Loucy (cell line): ENCODE measurements at regions not wholly inside any gene's neighbourhood (a gene's known extent, or its start where the extent isn't known, plus 50 kb on each side); places are given as distances from the start of the nearest gene placed in this dataset.

ENCODE experiments used
- H2AFZ ChIP-seq: fragments of 200-600 bp; sonication (generic); 2 replicates; pipeline ENCODE4 v1.6.0; 2016; ENCODE audit warnings: antibody characterized with exemption, mild to moderate bottlenecking, low read length, moderate library complexity
- H3F3A ChIP-seq: fragments of 200-600 bp; 2 replicates; pipeline ENCODE4 v1.6.0; 2016; ENCODE audit warnings: antibody characterized with exemption, low read depth, mild to moderate bottlenecking
- H3K27me3 ChIP-seq: fragments of 200-600 bp; sonication (generic); 2 replicates; pipeline ENCODE4 v1.6.1; 2014; ENCODE audit warnings: low read length, mild to moderate bottlenecking; ENCODE audit not compliant: insufficient read depth, poor library complexity, severe bottlenecking
- H3K36me3 ChIP-seq: fragments of 200-600 bp; sonication (generic); 2 replicates; pipeline ENCODE4 v1.6.1; 2016; ENCODE audit warnings: low read length; ENCODE audit not compliant: insufficient read depth
- H3K4me1 ChIP-seq: fragments of 200-600 bp; sonication (generic); 2 replicates; pipeline ENCODE4 v1.5.1; 2014; ENCODE audit warnings: low read length, mild to moderate bottlenecking; ENCODE audit not compliant: insufficient read depth, poor library complexity, severe bottlenecking
- H3K4me2 ChIP-seq: fragments of 200-600 bp; sonication (generic); 2 replicates; pipeline ENCODE4 v1.6.0; 2014; ENCODE audit warnings: antibody characterized with exemption, low read length, low read depth, mild to moderate bottlenecking; ENCODE audit not compliant: poor library complexity, severe bottlenecking
- H3K4me3 ChIP-seq: fragments of 200-600 bp; sonication (generic); 2 replicates; pipeline ENCODE4 v1.5.1; 2014; ENCODE audit warnings: low read length, mild to moderate bottlenecking, mixed read lengths; ENCODE audit not compliant: poor library complexity, severe bottlenecking
- H3K79me2 ChIP-seq: fragments of 200-600 bp; sonication (generic); 2 replicates; pipeline ENCODE4 v1.6.1; 2014; ENCODE audit warnings: low read length; ENCODE audit not compliant: insufficient read depth
- H3K9ac ChIP-seq: fragments of 200-600 bp; sonication (generic); 2 replicates; pipeline ENCODE4 v1.6.0; 2014; ENCODE audit warnings: mild to moderate bottlenecking, low read depth, low read length, moderate library complexity; ENCODE audit not compliant: poor library complexity, severe bottlenecking
- H3K9me2 ChIP-seq: fragments of 200-600 bp; sonication (generic); replicated peaks from 2 replicates; pipeline ENCODE4 v1.6.1; 2016; ENCODE audit warnings: low read depth, low read length, mixed read lengths
- H3K9me3 ChIP-seq: fragments of 200-600 bp; sonication (generic); 2 replicates; pipeline ENCODE4 v1.6.1; 2014; ENCODE audit warnings: mild to moderate bottlenecking, antibody characterized with exemption, low read length, low read depth; ENCODE audit not compliant: insufficient read depth
- H4K20me1 ChIP-seq: fragments of 200-600 bp; sonication (generic); 2 replicates; pipeline ENCODE4 v1.6.0; 2014; ENCODE audit warnings: antibody characterized with exemption, low read length, mild to moderate bottlenecking; ENCODE audit not compliant: insufficient read depth, poor library complexity, severe bottlenecking
- EZH2phosphoT487 ChIP-seq: fragments of 200-600 bp; IDR thresholded peaks from 2 replicates; pipeline ENCODE4 v1.6.1; 2018; ENCODE audit warnings: antibody characterized with exemption, mild to moderate bottlenecking, moderate library complexity, borderline replicate concordance
- TF ChIP-seq, protein P1 (sequence below): fragments of 200-600 bp; sonication (generic); conservative IDR thresholded peaks from 2 replicates; pipeline ENCODE4 v1.5.1; 2014; ENCODE audit warnings: mild to moderate bottlenecking, antibody characterized with exemption, low read length

DNA sequence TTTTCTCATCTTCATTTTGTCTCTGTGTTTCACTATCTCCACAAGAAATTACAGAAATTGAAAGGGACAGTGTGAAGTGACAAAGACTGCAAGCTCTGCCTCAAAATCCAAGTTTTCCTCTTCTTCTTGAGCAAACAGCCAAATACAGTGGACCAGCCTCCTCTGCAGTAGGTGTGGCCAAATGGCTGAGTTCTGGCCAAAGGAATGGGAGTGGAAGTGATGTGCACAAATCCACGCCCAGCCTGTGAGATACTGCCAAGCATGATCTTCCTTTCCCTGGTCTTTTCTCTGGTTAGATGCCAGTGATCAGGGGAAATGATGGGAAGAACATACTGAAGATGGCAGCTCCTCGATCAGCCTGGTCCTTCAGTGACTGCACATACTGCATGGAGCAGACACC is 111.0 kb upstream of the CPNE4 start:
- TF ChIP-seq, protein P1, sequence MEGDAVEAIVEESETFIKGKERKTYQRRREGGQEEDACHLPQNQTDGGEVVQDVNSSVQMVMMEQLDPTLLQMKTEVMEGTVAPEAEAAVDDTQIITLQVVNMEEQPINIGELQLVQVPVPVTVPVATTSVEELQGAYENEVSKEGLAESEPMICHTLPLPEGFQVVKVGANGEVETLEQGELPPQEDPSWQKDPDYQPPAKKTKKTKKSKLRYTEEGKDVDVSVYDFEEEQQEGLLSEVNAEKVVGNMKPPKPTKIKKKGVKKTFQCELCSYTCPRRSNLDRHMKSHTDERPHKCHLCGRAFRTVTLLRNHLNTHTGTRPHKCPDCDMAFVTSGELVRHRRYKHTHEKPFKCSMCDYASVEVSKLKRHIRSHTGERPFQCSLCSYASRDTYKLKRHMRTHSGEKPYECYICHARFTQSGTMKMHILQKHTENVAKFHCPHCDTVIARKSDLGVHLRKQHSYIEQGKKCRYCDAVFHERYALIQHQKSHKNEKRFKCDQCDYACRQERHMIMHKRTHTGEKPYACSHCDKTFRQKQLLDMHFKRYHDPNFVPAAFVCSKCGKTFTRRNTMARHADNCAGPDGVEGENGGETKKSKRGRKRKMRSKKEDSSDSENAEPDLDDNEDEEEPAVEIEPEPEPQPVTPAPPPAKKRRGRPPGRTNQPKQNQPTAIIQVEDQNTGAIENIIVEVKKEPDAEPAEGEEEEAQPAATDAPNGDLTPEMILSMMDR: no peak
- TF ChIP-seq EZH2phosphoT487: no peak
- H3K4me2 ChIP-seq: no peak overlapping the region
- H3K4me3 ChIP-seq: no peak overlapping the region
- no peak overlapping the region for H3K9ac ChIP-seq
- H3K27me3 ChIP-seq: no peaks in the 10 kb centered on the region
- no peaks in the 10 kb centered on the region for H4K20me1 ChIP-seq
- H3F3A ChIP-seq: no peaks in the 10 kb centered on the region
- H3K36me3 ChIP-seq: no peaks in the 10 kb centered on the region
- no peaks in the 10 kb centered on the region for H3K4me1 ChIP-seq
- H3K9me2 ChIP-seq: no peaks in the 10 kb centered on the region
- H2AFZ ChIP-seq: no peak overlapping the region
- H3K9me3 ChIP-seq: no peaks in the 10 kb centered on the region
- H3K79me2 ChIP-seq: no peaks in the 10 kb centered on the region

DNA sequence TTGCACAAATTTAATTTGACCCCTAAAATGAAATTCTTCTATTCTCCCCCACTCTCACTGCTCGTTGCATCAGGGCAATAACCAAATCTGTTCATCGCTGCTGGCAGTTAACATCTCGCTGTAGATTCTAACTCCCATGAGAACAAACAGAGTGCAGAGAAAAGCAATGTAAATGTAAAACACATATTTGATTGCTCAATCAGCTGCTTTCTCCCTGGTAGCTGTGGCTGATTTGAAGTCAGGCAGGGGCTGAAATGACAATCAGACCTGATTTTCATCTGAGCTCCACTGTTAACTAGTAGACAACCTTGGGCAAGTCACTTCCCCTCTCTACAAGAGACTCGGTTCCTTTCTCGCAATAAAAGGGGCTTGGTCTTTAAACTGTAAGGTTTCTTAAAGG is 119.8 kb upstream of the CPNE4 start:
- Histone ChIP-seq H3K4me3 (no peak overlapping the region), H3K27me3 (no peaks in the 10 kb centered on the region), H3K4me2 (no peak overlapping the region), H3K9me2 (no peaks in the 10 kb centered on the region), H3K4me1 (no peaks in the 10 kb centered on the region), H2AFZ (no peak overlapping the region), H3K79me2 (no peaks in the 10 kb centered on the region), H3K36me3 (no peaks in the 10 kb centered on the region), H4K20me1 (no peaks in the 10 kb centered on the region), H3F3A (no peaks in the 10 kb centered on the region), H3K9ac (no peak overlapping the region), H3K9me3 (no peaks in the 10 kb centered on the region)
- TF ChIP-seq, protein P1: no peak
- no peak for TF ChIP-seq EZH2phosphoT487

DNA sequence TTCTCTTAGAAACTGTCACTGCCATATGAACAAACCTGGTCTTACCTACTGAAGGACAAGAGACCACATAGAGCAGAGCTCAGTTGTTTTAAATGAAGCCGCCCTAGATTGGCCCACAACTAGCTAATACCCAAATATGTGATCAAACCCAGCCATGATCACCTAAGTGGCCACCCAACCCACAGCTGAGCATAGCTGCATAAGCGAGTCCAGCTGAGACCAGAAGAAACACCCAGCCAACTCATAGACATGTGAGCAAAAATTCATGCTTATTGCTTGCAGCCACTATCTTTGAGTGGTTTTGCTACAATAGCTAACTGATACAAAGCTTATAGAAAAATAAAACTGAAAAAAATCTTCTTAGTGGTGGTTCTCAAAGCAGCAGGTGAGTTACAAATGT is 124.3 kb upstream of the CPNE4 start:
- H3K4me3 ChIP-seq: no peak overlapping the region
- no peaks in the 10 kb centered on the region for H3K9me2 ChIP-seq
- no peak overlapping the region for H3K4me2 ChIP-seq
- no peaks in the 10 kb centered on the region for H3K36me3 ChIP-seq
- no peaks in the 10 kb centered on the region for H3K9me3 ChIP-seq
- H3K79me2 ChIP-seq: no peaks in the 10 kb centered on the region
- TF ChIP-seq EZH2phosphoT487: no peak
- TF ChIP-seq, protein P1: no peak
- H3K4me1 ChIP-seq: no peaks in the 10 kb centered on the region
- no peaks in the 10 kb centered on the region for H4K20me1 ChIP-seq
- no peaks in the 10 kb centered on the region for H3F3A ChIP-seq
- H3K9ac ChIP-seq: no peak overlapping the region
- H2AFZ ChIP-seq: no peak overlapping the region
- H3K27me3 ChIP-seq: no peaks in the 10 kb centered on the region
